Stimulated activated CD4-positive, alpha-beta T cell treated with anti-CD3 and anti-CD28 coated beads, Interleukin-1b, Interleukin-23, amount 100 ng/mL, for 24 hours (primary cell): ENCODE measurements at regions not wholly inside any gene's neighbourhood (a gene's known extent, or its start where the extent isn't known, plus 50 kb on each side); places are given as distances from the start of the nearest gene placed in this dataset.

Experiments used
- DNase-seq, 4 experiments: peaks; one replicate each; pipeline ENCODE4 v3.0.0-alpha.2; 2020; ENCODE audit warnings: low read depth in 4 of 4, low spot score in 1 of 4

- DNase-seq, result no peak
Measured at GRCh38 chr9:20200581-20200980, 411.7 kb upstream of the SLC24A2 start.

GRCh38 chr9:20199111-20199510 is 410.3 kb upstream of the SLC24A2 start:
- no peak for DNase-seq

- DNase-seq, result no peak
Measured at GRCh38 chr9:20197976-20198685, 409.3 kb upstream of the SLC24A2 start.

- DNase-seq, result no peak
Measured at GRCh38 chr9:20191228-20191840, 402.5 kb upstream of the SLC24A2 start.

- DNase-seq, result no peak
Measured at GRCh38 chr9:20189871-20190270, 401.0 kb upstream of the SLC24A2 start.

- no peak for DNase-seq
Measured at GRCh38 chr9:20188616-20189369, 400.0 kb upstream of the SLC24A2 start.

- no peak for DNase-seq
Measured at GRCh38 chr9:20187318-20187717, 398.5 kb upstream of the SLC24A2 start.

GRCh38 chr9:20186823-20187222 is 398.0 kb upstream of the SLC24A2 start:
- no peak for DNase-seq

GRCh38 chr9:20186231-20186630 is 397.4 kb upstream of the SLC24A2 start:
- DNase-seq, result no peak

GRCh38 chr9:20184541-20184940 is 395.7 kb upstream of the SLC24A2 start:
- no peak for DNase-seq

- DNase-seq, result no peak
Measured at GRCh38 chr9:20178679-20179078, 389.8 kb upstream of the SLC24A2 start.

GRCh38 chr9:20178197-20178596 is 389.4 kb upstream of the SLC24A2 start:
- no peak for DNase-seq

GRCh38 chr9:20170122-20170521 is 381.3 kb upstream of the SLC24A2 start:
- DNase-seq, result no peak

- no peak for DNase-seq
Measured at GRCh38 chr9:20152151-20152725, 363.4 kb upstream of the SLC24A2 start.

- DNase-seq, result no peak
Measured at GRCh38 chr9:20148416-20148815, 359.6 kb upstream of the SLC24A2 start.

GRCh38 chr9:20144197-20144596 is 355.4 kb upstream of the SLC24A2 start:
- no peak for DNase-seq

- no peak for DNase-seq
Measured at GRCh38 chr9:20139763-20140290, 351.0 kb upstream of the SLC24A2 start.

GRCh38 chr9:20138841-20139240 is 350.0 kb upstream of the SLC24A2 start:
- no peak for DNase-seq

- DNase-seq, result no peak
Measured at GRCh38 chr9:20138116-20138515, 349.3 kb upstream of the SLC24A2 start.

GRCh38 chr9:20137425-20137824 is 348.6 kb upstream of the SLC24A2 start:
- DNase-seq, result no peak

- DNase-seq, result no peak
Measured at GRCh38 chr9:20135119-20135697, 346.4 kb upstream of the SLC24A2 start.
